SK-N-SH (cell line): ENCODE measurements at regions not wholly inside any gene's neighbourhood (a gene's known extent, or its start where the extent isn't known, plus 50 kb on each side); places are given as distances from the start of the nearest gene placed in this dataset.

ENCODE experiments used
- CTCF ChIA-PET: fragments of 300-600, 350-600 bp; formaldehyde crosslinking; extraction: SDS; loops from one replicate; lab custom pipeline; 2021; lab: Yijun Ruan, JAX
- POLR2A ChIA-PET: fragments of 350-600 bp; sonication (Branson Sonifier 250); formaldehyde crosslinking; extraction: SDS; loops from one replicate; lab custom pipeline; 2020; ENCODE audit warnings: antibody characterized with exemption, inconsistent platforms; lab: Yijun Ruan, JAX
- DNase-seq: peaks from one replicate; pipeline ENCODE4 v3.0.0; 2012
- H2AFZ ChIP-seq: fragments of 200-600 bp; sonication (generic); 2 replicates; pipeline ENCODE4 v1.8.1; 2016; ENCODE audit warnings: antibody characterized with exemption, mild to moderate bottlenecking, low read depth
- H3F3A ChIP-seq: fragments of 200-600 bp; sonication (generic); replicated peaks from 2 replicates; pipeline ENCODE3; 2016; ENCODE audit warnings: antibody characterized with exemption, mild to moderate bottlenecking; ENCODE audit not compliant: insufficient read depth
- H3K27ac ChIP-seq, 2 experiments: fragments of 200-500 bp in 1 of 2; fragments of 200-600 bp in 1 of 2; sonication (Bioruptor generic) in 1 of 2; sonication (generic), shearing (Covaris generic) in 1 of 2; 2 replicates each; pipeline versions ENCODE4 v1.5.1 to v1.6.1; 2014 to 2016; ENCODE audit warnings: low read depth in 2 of 2, inconsistent platforms in 1 of 2, low read length in 1 of 2, mild to moderate bottlenecking in 1 of 2, mixed read lengths in 1 of 2
- H3K27me3 ChIP-seq: fragments of 200-600 bp; sonication (generic), shearing (Covaris generic); 2 replicates; pipeline ENCODE4 v1.6.1; 2016; ENCODE audit warnings: mixed run types; ENCODE audit not compliant: insufficient read depth
- H3K36me3 ChIP-seq, 2 experiments: fragments of 200-500 bp in 1 of 2; fragments of 200-600 bp in 1 of 2; sonication (Bioruptor generic) in 1 of 2; sonication (generic) in 1 of 2; replicated peaks in 1 of 2; 2 replicates each; pipeline versions ENCODE3 to v1.5.1; 2014 to 2016; ENCODE audit warnings: low read length in 1 of 2, mild to moderate bottlenecking in 1 of 2; ENCODE audit not compliant: insufficient read depth in 2 of 2, control insufficient read depth in 1 of 2
- H3K4me1 ChIP-seq, 2 experiments: fragments of 200-500 bp in 1 of 2; fragments of 200-600 bp in 1 of 2; sonication (Bioruptor generic) in 1 of 2; sonication (generic), shearing (Covaris generic) in 1 of 2; 2 replicates each; pipeline versions ENCODE4 v1.5.1 to v1.6.1; 2014 to 2016; ENCODE audit warnings: low read depth in 1 of 2, low read length in 1 of 2, mixed run types in 1 of 2; ENCODE audit not compliant: insufficient read depth in 2 of 2, control insufficient read depth in 1 of 2
- H3K4me2 ChIP-seq: fragments of 200-600 bp; sonication (generic), shearing (Covaris generic); 2 replicates; pipeline ENCODE4 v1.6.1; 2017; ENCODE audit warnings: mixed run types
- H3K4me3 ChIP-seq, 2 experiments: fragments of 200-500 bp in 1 of 2; fragments of 200-600 bp in 1 of 2; sonication (Bioruptor generic) in 1 of 2; sonication (generic), shearing (Covaris generic) in 1 of 2; 2 replicates each; pipeline versions ENCODE4 v1.5.1 to v1.8.1; 2014 to 2016; ENCODE audit warnings: low read depth in 2 of 2, inconsistent platforms in 1 of 2, low read length in 1 of 2, mild to moderate bottlenecking in 1 of 2, mixed read lengths in 1 of 2, moderate library complexity in 1 of 2
- H3K79me2 ChIP-seq: fragments of 200-600 bp; sonication (generic); 2 replicates; pipeline ENCODE4 v1.8.1; 2017; ENCODE audit warnings: mild to moderate bottlenecking; ENCODE audit not compliant: insufficient read depth
- H3K9ac ChIP-seq: fragments of 200-600 bp; sonication (generic); 2 replicates; pipeline ENCODE4 v1.6.1; 2017; ENCODE audit warnings: mixed run types
- H3K9me2 ChIP-seq: fragments of 200-600 bp; sonication (generic); 2 replicates; pipeline ENCODE4 v1.6.1; 2017; ENCODE audit warnings: mixed run types
- H3K9me3 ChIP-seq: fragments of 200-600 bp; sonication (generic); 2 replicates; pipeline ENCODE4 v1.6.1; 2017; ENCODE audit warnings: mixed run types, mild to moderate bottlenecking, moderate library complexity
- H4K20me1 ChIP-seq: fragments of 200-600 bp; sonication (generic); 2 replicates; pipeline ENCODE4 v1.6.1; 2017; ENCODE audit warnings: mild to moderate bottlenecking, mixed run types; ENCODE audit not compliant: insufficient read depth
- CHD2 ChIP-seq: fragments of 150-350 bp; IDR thresholded peaks from 2 replicates; pipeline ENCODE4 v1.6.1; 2018; ENCODE audit warnings: low read length; ENCODE audit not compliant: partially characterized antibody
- CTCF ChIP-seq: fragments of 200-600 bp; sonication (generic); IDR thresholded peaks from 2 replicates; pipeline ENCODE4 v1.6.1; 2017; ENCODE audit warnings: antibody characterized with exemption, mild to moderate bottlenecking, moderate library complexity
- EZH2phosphoT487 ChIP-seq: fragments of 200-600 bp; sonication (generic); IDR thresholded peaks from 2 replicates; pipeline ENCODE4 v1.6.1; 2017; ENCODE audit warnings: low read depth, mixed run types, mild to moderate bottlenecking, antibody characterized with exemption, moderate library complexity, borderline replicate concordance
- FOXJ3 ChIP-seq: sonication (generic); formaldehyde crosslinking; IDR thresholded peaks from 2 replicates; pipeline ENCODE4 v1.5.1; 2020; ENCODE audit warnings: mild to moderate bottlenecking, missing genetic modification reagents
- GATA2 ChIP-seq: sonication (generic); formaldehyde crosslinking; IDR thresholded peaks from 2 replicates; pipeline ENCODE4 v1.5.0; 2020; ENCODE audit warnings: mild to moderate bottlenecking, missing genetic modification reagents
- IRF3 ChIP-seq: fragments of 150-350 bp; IDR thresholded peaks from 2 replicates; pipeline ENCODE4 v1.6.1; 2016; ENCODE audit warnings: mild to moderate bottlenecking, low read depth, low read length
- JUND ChIP-seq: IDR thresholded peaks from 2 replicates; pipeline ENCODE4 v1.4.0; 2012
- MEF2A ChIP-seq: IDR thresholded peaks from 2 replicates; pipeline ENCODE4 v1.4.0; 2012; ENCODE audit warnings: low read depth, borderline replicate concordance
- MXI1 ChIP-seq: IDR thresholded peaks from 2 replicates; pipeline ENCODE4 v1.6.1; 2012; ENCODE audit warnings: mild to moderate bottlenecking, low read depth, low read length, improper control_type of control experiment
- RAD21 ChIP-seq: IDR thresholded peaks from 2 replicates; pipeline ENCODE4 v1.6.1; 2012; ENCODE audit warnings: mild to moderate bottlenecking, low read length
- RFX5 ChIP-seq: IDR thresholded peaks from 2 replicates; pipeline ENCODE4 v1.6.1; 2012; ENCODE audit warnings: mild to moderate bottlenecking, improper control_type of control experiment, low read length
- RXRA ChIP-seq: IDR thresholded peaks from 2 replicates; pipeline ENCODE4 v1.4.0; 2012; ENCODE audit warnings: low read depth, mild to moderate bottlenecking, borderline replicate concordance
- SIN3A ChIP-seq: IDR thresholded peaks from 2 replicates; pipeline ENCODE4 v1.6.1; 2012; ENCODE audit warnings: low read depth, mild to moderate bottlenecking, low read length, moderate library complexity, borderline replicate concordance
- TAF1 ChIP-seq: IDR thresholded peaks from 2 replicates; pipeline ENCODE4 v1.6.1; 2012; ENCODE audit warnings: low read depth, mild to moderate bottlenecking, low read length, moderate library complexity, borderline replicate concordance
- WGBS: methylation state at CpG from one replicate; pipeline ENCODE4 v1.1.6; 2017; ENCODE audit warnings: low lambda C conversion rate; 5-methylcytosine and 5-hydroxymethylcytosine counted together
- TF ChIP-seq, protein P1 (sequence below): IDR thresholded peaks from 2 replicates; pipeline ENCODE4 v1.4.0; 2012; ENCODE audit warnings: low read depth, borderline replicate concordance
- TF ChIP-seq, protein P2 (sequence below): IDR thresholded peaks from 2 replicates; pipeline ENCODE4; 2012
- TF ChIP-seq, protein P3 (sequence below): IDR thresholded peaks from 2 replicates; pipeline ENCODE4 v1.4.0; 2012; ENCODE audit warnings: low read depth, borderline replicate concordance

DNA sequence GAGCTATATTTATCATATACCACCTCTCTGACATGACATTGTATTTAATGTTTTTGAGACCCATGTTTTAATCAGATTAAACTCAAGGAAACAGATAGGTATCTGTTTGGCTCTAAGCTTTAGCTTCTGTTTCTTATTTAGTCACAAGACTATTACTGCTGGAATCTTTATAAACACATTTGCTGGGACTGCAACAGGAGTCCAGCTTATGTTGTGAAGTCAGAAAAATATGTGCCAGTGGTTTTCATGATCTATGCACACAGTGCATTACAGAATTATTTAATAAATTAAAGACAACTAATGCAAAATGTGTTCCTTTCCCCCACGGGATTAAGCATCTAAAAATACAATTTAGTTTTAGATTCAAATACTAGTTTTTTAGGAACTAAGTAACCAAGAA is 338.9 kb downstream of the ZEB2 start:
- H3K4me2 ChIP-seq: no peak overlapping the region
- POLR2A ChIA-PET: no interaction called here
- CTCF ChIA-PET: no interaction called here

DNA sequence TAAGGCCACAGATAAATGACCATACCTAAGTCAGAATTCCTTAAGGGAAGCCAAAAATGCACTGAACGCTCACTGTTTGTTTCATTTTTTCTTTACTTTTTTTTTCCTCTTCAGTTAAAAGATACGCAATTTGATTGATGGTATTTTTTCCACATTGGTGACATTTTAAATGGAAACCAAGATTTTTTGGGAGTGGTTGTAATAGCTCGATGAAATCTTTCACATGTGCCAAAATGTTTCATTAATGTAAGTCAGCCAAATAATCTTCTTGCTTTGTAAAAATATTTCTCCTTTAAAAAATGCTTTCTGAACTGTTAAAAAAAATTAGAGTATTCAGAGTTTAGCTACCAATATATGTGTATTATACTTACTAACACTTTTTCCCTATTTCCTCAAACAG is 339.8 kb downstream of the ZEB2 start:
- Histone ChIP-seq H3K79me2 (no peaks in the 10 kb centered on the region), H3K9me2 (no peaks in the 10 kb centered on the region), H3K9me3 (no peaks in the 10 kb centered on the region), H4K20me1 (no peaks in the 10 kb centered on the region), H2AFZ (no peak overlapping the region), H3K36me3 (no peaks in the 10 kb centered on the region), H3K27me3 (no peaks in the 10 kb centered on the region), H3F3A (no peaks in the 10 kb centered on the region), H3K9ac (no peak overlapping the region), H3K4me3 (no peak overlapping the region), H3K27ac (no peak overlapping the region), H3K4me2 (no peak overlapping the region), H3K4me1 (no peaks in the 10 kb centered on the region; a peak in 2 of 4 replicates)
- DNase-seq: no peak
- 89% methylated on average over 3 of the region's 3 CpGs for WGBS
- TF ChIP-seq, protein P1, sequence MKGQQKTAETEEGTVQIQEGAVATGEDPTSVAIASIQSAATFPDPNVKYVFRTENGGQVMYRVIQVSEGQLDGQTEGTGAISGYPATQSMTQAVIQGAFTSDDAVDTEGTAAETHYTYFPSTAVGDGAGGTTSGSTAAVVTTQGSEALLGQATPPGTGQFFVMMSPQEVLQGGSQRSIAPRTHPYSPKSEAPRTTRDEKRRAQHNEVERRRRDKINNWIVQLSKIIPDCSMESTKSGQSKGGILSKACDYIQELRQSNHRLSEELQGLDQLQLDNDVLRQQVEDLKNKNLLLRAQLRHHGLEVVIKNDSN: no peak
- TF ChIP-seq RFX5: no peak
- TF ChIP-seq CTCF: no peak
- TF ChIP-seq MEF2A: no peak
- no peak for TF ChIP-seq RAD21
- TF ChIP-seq TAF1: no peak
- no peak for TF ChIP-seq EZH2phosphoT487
- TF ChIP-seq, protein P2, sequence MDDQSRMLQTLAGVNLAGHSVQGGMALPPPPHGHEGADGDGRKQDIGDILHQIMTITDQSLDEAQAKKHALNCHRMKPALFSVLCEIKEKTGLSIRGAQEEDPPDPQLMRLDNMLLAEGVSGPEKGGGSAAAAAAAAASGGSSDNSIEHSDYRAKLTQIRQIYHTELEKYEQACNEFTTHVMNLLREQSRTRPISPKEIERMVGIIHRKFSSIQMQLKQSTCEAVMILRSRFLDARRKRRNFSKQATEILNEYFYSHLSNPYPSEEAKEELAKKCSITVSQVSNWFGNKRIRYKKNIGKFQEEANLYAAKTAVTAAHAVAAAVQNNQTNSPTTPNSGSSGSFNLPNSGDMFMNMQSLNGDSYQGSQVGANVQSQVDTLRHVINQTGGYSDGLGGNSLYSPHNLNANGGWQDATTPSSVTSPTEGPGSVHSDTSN: no peak
- TF ChIP-seq IRF3: no peak
- no peak for TF ChIP-seq RXRA
- no peak for TF ChIP-seq GATA2 (CRISPR knock-in tag)
- TF ChIP-seq CHD2: no peak
- TF ChIP-seq, protein P3, sequence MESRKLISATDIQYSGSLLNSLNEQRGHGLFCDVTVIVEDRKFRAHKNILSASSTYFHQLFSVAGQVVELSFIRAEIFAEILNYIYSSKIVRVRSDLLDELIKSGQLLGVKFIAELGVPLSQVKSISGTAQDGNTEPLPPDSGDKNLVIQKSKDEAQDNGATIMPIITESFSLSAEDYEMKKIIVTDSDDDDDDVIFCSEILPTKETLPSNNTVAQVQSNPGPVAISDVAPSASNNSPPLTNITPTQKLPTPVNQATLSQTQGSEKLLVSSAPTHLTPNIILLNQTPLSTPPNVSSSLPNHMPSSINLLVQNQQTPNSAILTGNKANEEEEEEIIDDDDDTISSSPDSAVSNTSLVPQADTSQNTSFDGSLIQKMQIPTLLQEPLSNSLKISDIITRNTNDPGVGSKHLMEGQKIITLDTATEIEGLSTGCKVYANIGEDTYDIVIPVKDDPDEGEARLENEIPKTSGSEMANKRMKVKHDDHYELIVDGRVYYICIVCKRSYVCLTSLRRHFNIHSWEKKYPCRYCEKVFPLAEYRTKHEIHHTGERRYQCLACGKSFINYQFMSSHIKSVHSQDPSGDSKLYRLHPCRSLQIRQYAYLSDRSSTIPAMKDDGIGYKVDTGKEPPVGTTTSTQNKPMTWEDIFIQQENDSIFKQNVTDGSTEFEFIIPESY: no peak
- TF ChIP-seq SIN3A: no peak
- no peak for TF ChIP-seq JUND
- TF ChIP-seq FOXJ3 (CRISPR knock-in tag): no peak
- no peak for TF ChIP-seq MXI1
- POLR2A ChIA-PET: no interaction called here
- CTCF ChIA-PET: no interaction called here

More for the DNA sequence above, 338.9 kb downstream of the ZEB2 start:
- H3K4me3 ChIP-seq: no peak overlapping the region
- H3F3A ChIP-seq: no peaks in the 10 kb centered on the region
- no peak overlapping the region; a peak in 1 of 4 replicates for H3K27ac ChIP-seq
- H4K20me1 ChIP-seq: no peaks in the 10 kb centered on the region
- no peak overlapping the region for H3K9ac ChIP-seq
- H3K9me3 ChIP-seq: no peaks in the 10 kb centered on the region
- DNase-seq: no peak
- TF ChIP-seq GATA2 (CRISPR knock-in tag) (no peak), RAD21 (no peak)
- TF ChIP-seq, all 33 proteins: peak for 0
- Histone ChIP-seq H3K4me1 (no peaks in the 10 kb centered on the region; a peak in 2 of 4 replicates), H2AFZ (no peak overlapping the region), H3K79me2 (no peaks in the 10 kb centered on the region), H3K9me2 (no peaks in the 10 kb centered on the region), H3K36me3 (no peaks in the 10 kb centered on the region), H3K27me3 (no peaks in the 10 kb centered on the region)
- WGBS: 63% methylated on average over 1 of the region's 1 CpG
